ENCODE measurements at regions not wholly inside any gene's neighbourhood (a gene's known extent, or its start where the extent isn't known, plus 50 kb on each side); places are given as distances from the start of the nearest gene placed in this dataset.
"Not testable (repeated sequence)": the region's sequence is repeated elsewhere in the genome, so short reads cannot be mapped to it uniquely, and the experiment has no call there.

- DNase-seq (ENCODE audit: low read depth), result no peak
Measured at GRCh38 chr5:17690473-17690872, 56.2 kb downstream of the TAF11L14 start.

- DNase-seq (ENCODE audit: low read depth), result no peak
Measured at GRCh38 chr5:17691762-17692161, 57.5 kb downstream of the TAF11L14 start.

DNA sequence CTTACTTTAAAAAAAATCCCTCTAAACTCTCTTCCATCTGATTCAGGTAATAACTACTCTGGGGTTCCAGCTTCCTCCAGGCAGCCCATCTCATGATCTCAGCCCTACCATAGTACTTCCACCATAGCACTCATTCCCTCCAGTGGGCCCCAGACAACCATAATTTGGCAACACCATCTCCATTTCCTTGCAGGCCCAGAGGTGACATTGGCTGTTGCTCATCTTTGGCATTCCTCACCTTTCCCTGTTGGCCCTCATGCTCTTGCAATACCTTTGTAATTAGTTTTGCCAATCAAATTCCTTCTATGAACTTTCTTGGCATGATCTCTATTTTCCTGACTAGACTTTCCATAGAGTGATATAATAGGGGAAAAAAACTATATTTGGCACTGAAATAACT lies 60.1 kb downstream of the TAF11L14 start:
- DNase-seq (ENCODE audit: low read depth), result no peak

GRCh38 chr5:17694914-17695313 lies 60.7 kb downstream of the TAF11L14 start:
- DNase-seq (ENCODE audit: low read depth), result no peak

GRCh38 chr5:17696627-17697026 lies 62.4 kb downstream of the TAF11L14 start:
- no peak for DNase-seq (ENCODE audit: low read depth)

- DNase-seq (ENCODE audit: low read depth), result no peak
Measured at GRCh38 chr5:17697671-17698070, 63.4 kb downstream of the TAF11L14 start.

DNA sequence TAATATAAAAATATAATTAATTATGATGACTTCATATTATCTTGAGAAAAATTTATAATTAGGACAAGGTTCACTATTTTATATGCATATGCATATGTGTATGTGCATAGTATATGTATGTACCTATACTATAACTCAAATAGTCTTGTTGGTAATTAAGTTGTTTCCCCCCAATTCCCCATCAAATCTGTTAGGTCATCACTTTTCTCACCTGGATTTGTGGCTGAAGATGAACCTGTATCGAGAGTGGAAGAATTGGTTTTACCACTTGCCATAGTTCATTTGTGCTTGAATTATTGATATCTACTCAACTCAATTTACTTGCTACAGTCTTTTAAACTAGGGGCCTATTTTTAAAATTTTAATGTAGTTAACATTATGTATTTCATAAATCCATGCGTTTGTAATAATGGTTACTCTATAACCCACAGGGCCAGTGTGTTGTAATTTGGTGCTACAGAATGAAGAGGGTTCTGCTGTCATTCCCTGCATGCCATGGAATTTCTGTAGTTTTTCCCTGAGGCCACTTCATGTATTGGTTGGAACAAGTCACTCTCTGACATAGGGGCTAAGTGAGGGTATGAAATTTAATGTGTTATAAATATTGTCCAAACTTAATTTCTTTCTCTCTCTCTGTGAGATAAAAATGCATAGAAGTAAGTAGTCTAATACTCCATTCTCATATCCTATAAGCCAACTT lies 74.9 kb downstream of the TAF11L14 start:
- DNase-seq (ENCODE audit: low read depth), result no peak

- no peak for DNase-seq (ENCODE audit: low read depth)
Measured at GRCh38 chr5:17713301-17713700, 79.0 kb downstream of the TAF11L14 start.

GRCh38 chr5:17714186-17714585 lies 79.9 kb downstream of the TAF11L14 start:
- DNase-seq (ENCODE audit: low read depth), result no peak

- DNase-seq (ENCODE audit: low read depth), result no peak
Measured at GRCh38 chr5:17719592-17719991, 85.3 kb downstream of the TAF11L14 start.

GRCh38 chr5:17720071-17720470 lies 85.8 kb downstream of the TAF11L14 start:
- DNase-seq (ENCODE audit: low read depth), result no peak

- DNase-seq (ENCODE audit: low read depth), result no peak
Measured at GRCh38 chr5:17723876-17724275, 89.6 kb downstream of the TAF11L14 start.

- DNase-seq (ENCODE audit: low read depth), result no peak
Measured at GRCh38 chr5:17727098-17727497, 92.8 kb downstream of the TAF11L14 start.

- no peak for DNase-seq (ENCODE audit: low read depth)
Measured at GRCh38 chr5:17730421-17730820, 96.2 kb downstream of the TAF11L14 start.

DNA sequence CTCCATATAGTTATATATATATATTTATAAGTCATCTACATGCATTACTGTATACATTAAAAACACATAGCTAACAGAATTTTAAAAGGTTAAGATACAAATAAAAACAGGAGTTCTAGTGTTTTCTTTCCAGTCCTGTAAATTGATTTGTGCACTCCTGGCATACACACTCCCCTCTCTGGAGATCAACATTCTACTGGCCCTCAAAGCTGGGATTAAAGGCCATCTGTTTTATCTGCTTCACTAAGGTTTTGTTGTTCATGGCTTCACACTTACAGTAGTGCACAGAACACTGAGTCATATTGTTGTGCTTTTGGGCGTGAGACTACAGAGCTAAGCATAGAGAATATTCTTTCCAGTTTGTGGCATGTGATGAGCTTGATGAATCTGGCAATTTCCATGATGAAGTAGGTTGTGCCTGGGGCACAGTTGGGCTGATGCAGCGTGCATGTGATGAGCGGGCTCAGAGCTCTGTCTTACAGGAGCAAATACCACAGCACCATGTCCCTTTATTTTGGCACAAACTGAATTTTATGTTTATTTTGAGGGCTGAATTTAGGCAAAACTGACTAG lies 98.2 kb downstream of the TAF11L14 start:
- DNase-seq (ENCODE audit: low read depth), result no peak

DNA sequence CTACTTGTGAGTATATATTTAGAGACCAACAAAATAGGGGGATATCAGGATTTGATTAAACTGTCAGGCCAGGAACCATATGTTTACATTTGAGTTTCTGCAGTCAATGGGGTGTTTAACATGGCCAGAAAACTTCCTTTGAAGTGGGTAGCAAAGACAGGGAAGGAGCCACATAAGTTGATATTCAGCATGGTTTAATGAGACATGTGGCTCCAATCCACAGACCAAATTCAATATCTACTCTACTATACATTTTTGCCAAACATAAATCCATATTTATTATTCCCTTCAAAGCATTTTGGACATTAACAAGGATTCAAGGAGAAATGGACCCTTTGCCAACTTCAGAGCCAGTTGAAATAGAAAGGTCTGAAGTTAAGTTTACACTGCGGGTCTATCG lies 99.8 kb downstream of the TAF11L14 start:
- DNase-seq (ENCODE audit: low read depth), result no peak

GRCh38 chr5:17735761-17736160 lies 101.5 kb downstream of the TAF11L14 start:
- no peak for DNase-seq (ENCODE audit: low read depth)

GRCh38 chr5:17737092-17737491 lies 102.8 kb downstream of the TAF11L14 start:
- DNase-seq (ENCODE audit: low read depth), result no peak

GRCh38 chr5:17738446-17738845 lies 104.2 kb downstream of the TAF11L14 start:
- DNase-seq (ENCODE audit: low read depth), result no peak

- DNase-seq (ENCODE audit: low read depth), result no peak
Measured at GRCh38 chr5:17743580-17744435, 109.5 kb downstream of the TAF11L14 start.

GRCh38 chr5:17748201-17748600 lies 113.9 kb downstream of the TAF11L14 start:
- DNase-seq (ENCODE audit: low read depth), result no peak

- no peak for DNase-seq (ENCODE audit: low read depth)
Measured at GRCh38 chr5:17748941-17749340, 114.7 kb downstream of the TAF11L14 start.

DNA sequence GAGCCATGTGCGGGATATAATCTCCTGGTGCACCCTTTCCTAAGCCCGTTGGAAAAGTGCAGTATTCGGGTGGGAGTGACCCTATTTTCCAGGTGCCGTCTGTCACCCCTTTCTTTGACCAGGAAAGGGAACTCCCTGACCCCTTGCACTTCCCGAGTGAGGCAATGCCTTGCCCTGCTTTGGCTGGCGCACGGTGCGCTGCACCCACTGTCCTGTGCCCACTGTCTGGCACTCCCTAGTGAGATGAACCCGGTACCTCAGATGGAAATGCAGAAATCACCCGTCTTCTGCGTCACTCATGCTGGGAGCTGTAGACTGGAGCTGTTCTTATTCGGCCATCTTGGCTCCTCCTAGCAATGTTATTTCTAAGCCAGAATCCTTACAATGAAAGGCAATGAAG lies 121.1 kb downstream of the TAF11L14 start:
- DNase-seq (ENCODE audit: low read depth), result not testable (repeated sequence)
